ENCODE measurements at regions not wholly inside any gene's neighbourhood (a gene's known extent, or its start where the extent isn't known, plus 50 kb on each side); places are given as distances from the start of the nearest gene placed in this dataset.

- no peak overlapping the region for H3K18ac ChIP-seq (ENCODE audit: insufficient read length, low read depth, low read length)
- no peak overlapping the region for H3T11ph ChIP-seq (ENCODE audit: low read length)
- H2BK120ac ChIP-seq (ENCODE audit: low read depth, low read length, poor library complexity, severe bottlenecking): no peak overlapping the region
- no peaks in the 10 kb centered on the region for H3K23me2 ChIP-seq (ENCODE audit: insufficient read length, low read depth, low read length, poor library complexity, severe bottlenecking)
- Mint-ChIP-seq H3K4me3 (no peak overlapping the region), H3K27me3 (ENCODE audit: low read depth) (no peaks in the 10 kb centered on the region), H3K9me3 (no peaks in the 10 kb centered on the region), H3K4me1 (no peaks in the 10 kb centered on the region), H3K36me3 (ENCODE audit: insufficient read depth in 1 of 3, low read depth in 3 of 3) (no peaks in the 10 kb centered on the region), H3K27ac (no peak overlapping the region)
- no peak overlapping the region for H3K9ac ChIP-seq (ENCODE audit: extremely low read depth, insufficient read length, low read length)
- H4K91ac ChIP-seq (ENCODE audit: insufficient read length, low read depth, low read length): no peak overlapping the region
- no peak overlapping the region for H3K4me2 ChIP-seq (ENCODE audit: insufficient read depth, insufficient read length, low read length)
- H4K8ac ChIP-seq (replicated peaks; ENCODE audit: insufficient read length, low read depth, low read length): no peak overlapping the region
- H3K56ac ChIP-seq (ENCODE audit: insufficient read length, low read depth, low read length): no peak overlapping the region
- H2BK15ac ChIP-seq (ENCODE audit: low read depth, low read length): no peak overlapping the region
- no peak overlapping the region for H2BK20ac ChIP-seq (ENCODE audit: low read depth, low read length, poor library complexity, severe bottlenecking)
- no peak overlapping the region for H3K4ac ChIP-seq (ENCODE audit: low read depth, low read length)
- H3K9me3 ChIP-seq (ENCODE audit: control insufficient read depth, low read depth, low read length): no peaks in the 10 kb centered on the region
- no peaks in the 10 kb centered on the region for H3K79me2 ChIP-seq (ENCODE audit: insufficient read depth, low read length)
- H2BK5ac ChIP-seq (ENCODE audit: insufficient read length, low read length): no peak overlapping the region
- no peak overlapping the region for H4K5ac ChIP-seq (ENCODE audit: insufficient read length, low read depth, low read length)
- H3K23ac ChIP-seq (ENCODE audit: insufficient read length, low read depth, low read length): no peak overlapping the region
- H2AK5ac ChIP-seq (ENCODE audit: insufficient read length, low read length): no peak overlapping the region
- H3K27me3 ChIP-seq (ENCODE audit: insufficient read depth, low read length): no peaks in the 10 kb centered on the region
- no peak overlapping the region for H2AFZ ChIP-seq (ENCODE audit: low read length)
- H3K79me1 ChIP-seq (ENCODE audit: insufficient read depth, low read depth, low read length, poor library complexity, severe bottlenecking): no peaks in the 10 kb centered on the region
- H3K14ac ChIP-seq (ENCODE audit: insufficient read depth, low read length): no peak overlapping the region
- H4K20me1 ChIP-seq (ENCODE audit: control insufficient read depth, insufficient read depth, insufficient read length): no peaks in the 10 kb centered on the region
- no CpG with 5 or more reads among the region's 4 CpGs for WGBS (ENCODE audit: extremely low coverage, insufficient read length, low lambda C conversion rate)
- H3K4me1 ChIP-seq (ENCODE audit: insufficient read depth, low read length): no peaks in the 10 kb centered on the region
- H2BK12ac ChIP-seq (ENCODE audit: insufficient read length, low read depth, low read length): no peak overlapping the region
- TF ChIP-seq CTCF (conservative IDR thresholded peaks at IDR 0.05): no peak
- DNase-seq: no peak
- H3K27ac ChIP-seq (ENCODE audit: insufficient read length, low read depth, low read length): no peak overlapping the region
Measured at GRCh38 chr10:4050061-4050460, 265.1 kb upstream of the KLF6 start.
